ENCODE measurements at regions not wholly inside any gene's neighbourhood (a gene's known extent, or its start where the extent isn't known, plus 50 kb on each side); places are given as distances from the start of the nearest gene placed in this dataset.

- TF ChIP-seq CTCF (conservative IDR thresholded peaks at IDR 0.05; ENCODE audit: low read depth, low read length) (no peak), EZH2 (IDR thresholded peaks at IDR 0.05; ENCODE audit: low read length, unreplicated experiment) (no peak), EZH2phosphoT487 (IDR thresholded peaks at IDR 0.05; ENCODE audit: borderline replicate concordance, low read length) (no peak)
Observed at GRCh38 chr3:161884830-161885229, 388.2 kb downstream of the OTOL1 start.
